ENCODE measurements at regions not wholly inside any gene's neighbourhood (a gene's known extent, or its start where the extent isn't known, plus 50 kb on each side); places are given as distances from the start of the nearest gene placed in this dataset.

DNA sequence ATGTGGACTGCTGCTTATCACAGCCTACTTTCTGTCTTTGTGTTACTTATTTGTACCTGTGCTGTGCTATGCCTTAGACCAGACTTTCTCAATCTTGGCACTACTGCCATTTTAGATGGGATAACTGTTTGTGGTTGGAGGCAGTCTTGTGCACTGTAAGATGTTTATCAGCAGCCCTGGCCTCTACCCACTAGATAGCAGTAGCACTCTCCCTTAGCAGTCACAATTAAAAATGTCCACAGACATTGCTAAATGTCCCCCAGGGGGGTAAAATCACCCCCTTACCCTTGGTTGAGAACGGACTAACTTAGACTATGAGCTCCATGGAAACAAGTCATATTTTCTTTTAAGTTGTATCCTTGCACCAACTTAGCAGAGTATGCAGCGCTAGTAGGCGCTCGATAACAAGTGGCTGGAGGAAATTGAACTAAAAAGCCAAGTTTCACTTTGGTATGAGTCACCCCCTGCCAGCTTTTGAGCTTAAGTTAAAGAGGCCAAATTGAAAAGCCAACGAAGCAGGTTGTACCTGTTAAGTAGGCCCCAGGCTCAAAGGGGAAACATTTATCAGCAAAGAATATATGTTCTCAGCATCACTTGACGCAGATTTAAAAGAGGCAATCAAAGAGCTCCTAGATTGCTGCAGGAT is 304.8 kb upstream of the SORL1-AS1 start:
- no peak overlapping the region for H3K4me3 Mint-ChIP-seq (ENCODE audit: unreplicated experiment)
- H3K27me3 Mint-ChIP-seq (ENCODE audit: unreplicated experiment): peaks cover under 1% of the 10 kb centered on the region
- no peaks in the 10 kb centered on the region for H3K36me3 Mint-ChIP-seq (ENCODE audit: unreplicated experiment)
- no peaks in the 10 kb centered on the region for H3K9me3 Mint-ChIP-seq (ENCODE audit: unreplicated experiment)
- H3K27ac Mint-ChIP-seq (ENCODE audit: unreplicated experiment): no peak overlapping the region
- peaks cover 13% of the 10 kb centered on the region for H3K4me1 Mint-ChIP-seq (ENCODE audit: unreplicated experiment)
- no peak for DNase-seq (ENCODE audit: extremely low spot score, unreplicated experiment)
- TF ChIP-seq, protein P1, sequence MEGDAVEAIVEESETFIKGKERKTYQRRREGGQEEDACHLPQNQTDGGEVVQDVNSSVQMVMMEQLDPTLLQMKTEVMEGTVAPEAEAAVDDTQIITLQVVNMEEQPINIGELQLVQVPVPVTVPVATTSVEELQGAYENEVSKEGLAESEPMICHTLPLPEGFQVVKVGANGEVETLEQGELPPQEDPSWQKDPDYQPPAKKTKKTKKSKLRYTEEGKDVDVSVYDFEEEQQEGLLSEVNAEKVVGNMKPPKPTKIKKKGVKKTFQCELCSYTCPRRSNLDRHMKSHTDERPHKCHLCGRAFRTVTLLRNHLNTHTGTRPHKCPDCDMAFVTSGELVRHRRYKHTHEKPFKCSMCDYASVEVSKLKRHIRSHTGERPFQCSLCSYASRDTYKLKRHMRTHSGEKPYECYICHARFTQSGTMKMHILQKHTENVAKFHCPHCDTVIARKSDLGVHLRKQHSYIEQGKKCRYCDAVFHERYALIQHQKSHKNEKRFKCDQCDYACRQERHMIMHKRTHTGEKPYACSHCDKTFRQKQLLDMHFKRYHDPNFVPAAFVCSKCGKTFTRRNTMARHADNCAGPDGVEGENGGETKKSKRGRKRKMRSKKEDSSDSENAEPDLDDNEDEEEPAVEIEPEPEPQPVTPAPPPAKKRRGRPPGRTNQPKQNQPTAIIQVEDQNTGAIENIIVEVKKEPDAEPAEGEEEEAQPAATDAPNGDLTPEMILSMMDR (IDR thresholded peaks at IDR 0.05): no peak

- Mint-ChIP-seq H3K4me3 (ENCODE audit: unreplicated experiment) (no peak overlapping the region), H3K27me3 (ENCODE audit: unreplicated experiment) (no peaks in the 10 kb centered on the region), H3K9me3 (ENCODE audit: unreplicated experiment) (no peaks in the 10 kb centered on the region), H3K4me1 (ENCODE audit: unreplicated experiment) (peaks cover 13% of the 10 kb centered on the region), H3K27ac (ENCODE audit: unreplicated experiment) (no peak overlapping the region), H3K36me3 (ENCODE audit: unreplicated experiment) (no peaks in the 10 kb centered on the region)
- no peak for DNase-seq (ENCODE audit: extremely low spot score, unreplicated experiment)
- TF ChIP-seq, protein P1 (IDR thresholded peaks at IDR 0.05): no peak
These were observed 303.1 kb upstream of the SORL1-AS1 start for GRCh38 chr11:121755906-121756305.

- H3K36me3 Mint-ChIP-seq (ENCODE audit: unreplicated experiment): no peaks in the 10 kb centered on the region
- DNase-seq (ENCODE audit: extremely low spot score, unreplicated experiment): no peak
- no peaks in the 10 kb centered on the region for H3K9me3 Mint-ChIP-seq (ENCODE audit: unreplicated experiment)
- TF ChIP-seq, protein P1 (IDR thresholded peaks at IDR 0.05): no peak
- peaks cover 13% of the 10 kb centered on the region for H3K4me1 Mint-ChIP-seq (ENCODE audit: unreplicated experiment)
- H3K27ac Mint-ChIP-seq (ENCODE audit: unreplicated experiment): no peak overlapping the region
- H3K4me3 Mint-ChIP-seq (ENCODE audit: unreplicated experiment): no peak overlapping the region
- no peaks in the 10 kb centered on the region for H3K27me3 Mint-ChIP-seq (ENCODE audit: unreplicated experiment)
These were observed 302.4 kb upstream of the SORL1-AS1 start for GRCh38 chr11:121755191-121755590.

DNA sequence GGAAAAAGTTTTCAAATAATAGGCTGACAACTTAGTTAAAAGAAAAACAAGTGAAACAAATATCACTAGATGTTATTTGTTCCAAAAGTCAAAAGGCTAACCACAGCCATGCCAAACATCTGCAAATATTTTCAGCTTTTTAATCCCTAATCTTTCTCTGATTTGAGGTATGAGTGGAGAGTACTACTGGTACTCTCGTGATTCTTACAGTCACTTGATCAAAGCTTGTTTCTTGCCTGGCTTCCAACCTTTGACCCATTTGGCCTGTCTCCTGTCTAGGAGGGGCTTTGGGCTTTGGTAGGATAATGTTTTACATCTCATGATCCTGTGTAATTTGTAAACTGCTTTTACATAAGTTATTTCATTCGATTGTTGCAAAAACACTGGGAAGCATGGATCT is 301.8 kb upstream of the SORL1-AS1 start:
- no peaks in the 10 kb centered on the region for H3K9me3 Mint-ChIP-seq (ENCODE audit: unreplicated experiment)
- TF ChIP-seq, protein P1 (IDR thresholded peaks at IDR 0.05): no peak
- H3K36me3 Mint-ChIP-seq (ENCODE audit: unreplicated experiment): no peaks in the 10 kb centered on the region
- H3K27me3 Mint-ChIP-seq (ENCODE audit: unreplicated experiment): peaks cover 4% of the 10 kb centered on the region
- H3K27ac Mint-ChIP-seq (ENCODE audit: unreplicated experiment): no peak overlapping the region
- H3K4me1 Mint-ChIP-seq (ENCODE audit: unreplicated experiment): peaks cover 13% of the 10 kb centered on the region
- DNase-seq (ENCODE audit: extremely low spot score, unreplicated experiment): no peak
- no peak overlapping the region for H3K4me3 Mint-ChIP-seq (ENCODE audit: unreplicated experiment)

DNA sequence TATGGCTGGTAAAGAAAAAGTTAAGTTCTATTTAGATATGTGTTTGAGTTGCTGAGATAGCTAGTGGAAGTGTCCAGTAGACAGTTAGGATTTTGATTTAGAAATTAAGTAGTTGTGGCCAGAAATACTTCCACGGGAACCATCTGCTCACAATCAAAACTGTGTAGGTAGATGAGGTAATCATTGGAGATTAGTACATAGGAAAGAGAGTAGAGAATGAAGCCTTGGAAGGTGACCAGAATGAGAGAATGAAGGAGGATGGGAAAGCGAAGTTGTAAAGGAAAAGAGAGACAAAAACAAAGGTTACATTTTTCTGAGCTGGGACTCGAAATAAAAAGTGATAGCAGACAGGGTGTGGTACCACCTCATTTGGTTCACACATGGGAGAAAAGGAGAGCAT is 296.9 kb upstream of the SORL1-AS1 start:
- H3K4me3 Mint-ChIP-seq (ENCODE audit: unreplicated experiment): no peak overlapping the region
- TF ChIP-seq, protein P1 (IDR thresholded peaks at IDR 0.05): no peak
- H3K27ac Mint-ChIP-seq (ENCODE audit: unreplicated experiment): no peak overlapping the region
- H3K27me3 Mint-ChIP-seq (ENCODE audit: unreplicated experiment): peaks cover 12% of the 10 kb centered on the region
- DNase-seq (ENCODE audit: extremely low spot score, unreplicated experiment): no peak
- no peaks in the 10 kb centered on the region for H3K36me3 Mint-ChIP-seq (ENCODE audit: unreplicated experiment)
- H3K9me3 Mint-ChIP-seq (ENCODE audit: unreplicated experiment): no peaks in the 10 kb centered on the region
- peaks cover 6% of the 10 kb centered on the region for H3K4me1 Mint-ChIP-seq (ENCODE audit: unreplicated experiment)
